Iris pigment epithelial cell (primary cell): ENCODE measurements at regions not wholly inside any gene's neighbourhood (a gene's known extent, or its start where the extent isn't known, plus 50 kb on each side); places are given as distances from the start of the nearest gene placed in this dataset.
"Not testable (repeated sequence)": the region's sequence is repeated elsewhere in the genome, so short reads cannot be mapped to it uniquely, and the experiment has no call there.

Experiments
- DNase-seq: peaks from one replicate; pipeline ENCODE4 v3.0.0-alpha.2; 2011; ENCODE audit warnings: low read depth

- DNase-seq = no peak
Measured at GRCh38 chr16:9141813-9142212, 50.4 kb downstream of the HAPSTR1 start.

GRCh38 chr16:9144106-9144505 lies 52.7 kb downstream of the HAPSTR1 start:
- no peak for DNase-seq

- DNase-seq = no peak
Measured at GRCh38 chr16:9148374-9149015, 57.1 kb downstream of the HAPSTR1 start.

GRCh38 chr16:9151074-9151473 lies 59.6 kb downstream of the HAPSTR1 start:
- DNase-seq = no peak

- DNase-seq = peak; percentile 58
Measured at GRCh38 chr16:9151597-9151996, 60.2 kb downstream of the HAPSTR1 start.

GRCh38 chr16:9152649-9153501 lies 61.4 kb downstream of the HAPSTR1 start:
- DNase-seq = no peak

GRCh38 chr16:9153502-9153864 lies 62.0 kb downstream of the HAPSTR1 start:
- DNase-seq = no peak

GRCh38 chr16:9154567-9155410 lies 63.3 kb downstream of the HAPSTR1 start:
- DNase-seq = no peak

- no peak for DNase-seq
Measured at GRCh38 chr16:9155871-9156270, 64.4 kb downstream of the HAPSTR1 start.

- DNase-seq = peak; percentile 75
Measured at GRCh38 chr16:9159839-9160550, 68.6 kb downstream of the HAPSTR1 start.

- DNase-seq = no peak
Measured at GRCh38 chr16:9160551-9160911, 69.1 kb downstream of the HAPSTR1 start.

GRCh38 chr16:9165681-9166080 lies 74.2 kb downstream of the HAPSTR1 start:
- DNase-seq = no peak

GRCh38 chr16:9166326-9166993 lies 75.0 kb downstream of the HAPSTR1 start:
- not testable (repeated sequence) for DNase-seq

GRCh38 chr16:9169094-9169493 lies 77.7 kb downstream of the HAPSTR1 start:
- no peak for DNase-seq

- DNase-seq = no peak
Measured at GRCh38 chr16:9170470-9170869, 79.0 kb downstream of the HAPSTR1 start.

- DNase-seq = no peak
Measured at GRCh38 chr16:9176547-9177418, 85.3 kb downstream of the HAPSTR1 start.

- no peak for DNase-seq
Measured at GRCh38 chr16:9177861-9178260, 86.4 kb downstream of the HAPSTR1 start.

- DNase-seq = no peak
Measured at GRCh38 chr16:9183682-9184353, 92.4 kb downstream of the HAPSTR1 start.

- DNase-seq = no peak
Measured at GRCh38 chr16:9184354-9184690, 92.9 kb downstream of the HAPSTR1 start.

GRCh38 chr16:9185381-9185780 lies 93.9 kb downstream of the HAPSTR1 start:
- DNase-seq = no peak
